IgD-negative memory B cell (primary cell): ENCODE measurements at regions not wholly inside any gene's neighbourhood (a gene's known extent, or its start where the extent isn't known, plus 50 kb on each side); places are given as distances from the start of the nearest gene placed in this dataset.
"Not testable (repeated sequence)": the region's sequence is repeated elsewhere in the genome, so short reads cannot be mapped to it uniquely, and the experiment has no call there.

Source experiments
- H3K27ac Mint-ChIP-seq, 3 donors: one replicate each; pipeline ENCODE4 v1.8.0; 2020 to 2022; ENCODE audit warnings: mild to moderate bottlenecking in 3 of 3, mixed read lengths in 3 of 3, moderate library complexity in 1 of 3
- H3K27me3 Mint-ChIP-seq: one replicate; pipeline ENCODE4 v1.8.0; 2021; ENCODE audit warnings: mixed read lengths
- H3K36me3 Mint-ChIP-seq: one replicate; pipeline ENCODE4 v1.8.0; 2020; ENCODE audit warnings: mild to moderate bottlenecking, mixed read lengths
- H3K4me1 Mint-ChIP-seq, 3 donors: one replicate each; pipeline ENCODE4 v1.8.0; 2020 to 2022; ENCODE audit warnings: mixed read lengths in 3 of 3, mild to moderate bottlenecking in 1 of 3
- H3K4me3 Mint-ChIP-seq, 4 donors: one replicate each; pipeline ENCODE4 v1.8.0; 2020 to 2022; ENCODE audit warnings: mild to moderate bottlenecking in 4 of 4, mixed read lengths in 4 of 4, moderate library complexity in 3 of 4
- H3K9me3 Mint-ChIP-seq, 3 donors: one replicate each; pipeline ENCODE4 v1.8.0; 2020 to 2021; ENCODE audit warnings: mixed read lengths in 3 of 3, mild to moderate bottlenecking in 1 of 3

DNA sequence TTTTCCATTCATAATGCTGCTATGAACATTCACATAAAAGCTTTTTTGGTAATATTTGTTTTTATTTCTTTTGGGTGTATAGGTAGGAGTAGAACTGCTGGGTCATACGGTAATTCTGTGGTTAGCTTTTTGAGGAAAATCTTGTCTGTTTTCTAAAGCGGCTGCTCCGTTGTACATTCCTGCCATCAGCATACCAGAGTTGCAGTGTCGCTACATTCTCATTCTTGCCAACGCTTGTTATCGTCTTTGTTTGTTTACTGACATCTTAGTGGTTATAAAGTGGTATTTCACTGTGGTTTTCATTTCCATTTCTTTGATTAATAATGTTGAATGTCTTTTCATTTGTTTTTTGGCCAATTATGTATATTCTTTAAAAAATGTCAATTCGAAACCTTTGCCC is 469.8 kb upstream of the ZP4 start:
- peaks cover 0 to 23% (median 5%) of the 10 kb centered on the region in 3 donors for H3K9me3 Mint-ChIP-seq
- H3K27ac Mint-ChIP-seq, result no peak overlapping the region
- H3K36me3 Mint-ChIP-seq, result no peaks in the 10 kb centered on the region
- H3K4me3 Mint-ChIP-seq, result no peak overlapping the region
- H3K27me3 Mint-ChIP-seq, result no peaks in the 10 kb centered on the region
- H3K4me1 Mint-ChIP-seq, result no peaks in the 10 kb centered on the region

DNA sequence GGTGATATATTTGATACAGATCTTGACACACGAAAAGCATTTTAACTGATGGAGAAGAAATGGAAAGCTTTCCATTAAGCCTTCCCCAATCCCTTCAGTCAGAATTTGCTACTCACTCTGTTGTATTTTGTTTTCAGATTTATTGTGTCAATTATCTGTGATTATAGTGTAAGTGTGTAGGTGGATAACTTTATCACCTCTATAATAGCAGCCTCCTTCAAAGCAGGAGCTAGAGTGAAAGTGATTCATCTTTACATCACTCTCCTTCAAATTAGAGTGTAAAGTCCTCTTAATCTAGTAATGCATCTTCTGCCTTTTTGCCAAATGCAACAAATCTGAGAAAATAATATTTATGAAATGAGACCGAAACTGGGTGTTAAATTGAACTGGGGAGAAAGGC is 459.7 kb upstream of the ZP4 start:
- H3K4me3 Mint-ChIP-seq, result no peak overlapping the region
- H3K9me3 Mint-ChIP-seq, result peaks cover 6 to 10% (median 9%) of the 10 kb centered on the region in 3 donors
- H3K27me3 Mint-ChIP-seq, result no peaks in the 10 kb centered on the region
- no peaks in the 10 kb centered on the region for H3K36me3 Mint-ChIP-seq
- H3K4me1 Mint-ChIP-seq, result no peaks in the 10 kb centered on the region
- H3K27ac Mint-ChIP-seq, result no peak overlapping the region

DNA sequence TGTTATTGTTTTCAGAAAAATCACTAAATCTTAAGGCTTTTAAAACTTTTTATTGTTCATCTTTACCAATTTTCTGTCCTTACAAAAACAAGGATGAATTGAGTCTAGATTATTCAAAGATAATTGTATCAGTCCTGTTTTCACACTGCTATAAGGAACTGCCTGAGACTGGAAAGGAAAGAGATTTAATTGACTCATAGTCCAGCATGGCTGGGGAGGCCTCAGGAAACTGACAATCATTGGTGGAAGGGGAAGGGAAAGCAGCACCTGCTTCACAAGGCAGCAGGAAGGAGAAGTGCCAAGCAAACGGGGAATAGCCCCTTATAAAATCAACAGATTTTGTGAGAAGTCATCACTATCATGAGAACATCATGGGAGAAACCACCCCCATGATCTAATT is 455.6 kb upstream of the ZP4 start:
- H3K9me3 Mint-ChIP-seq, result peaks cover 2 to 9% (median 3%) of the 10 kb centered on the region in 3 donors
- no peaks in the 10 kb centered on the region for H3K36me3 Mint-ChIP-seq
- H3K27me3 Mint-ChIP-seq, result no peaks in the 10 kb centered on the region
- H3K4me3 Mint-ChIP-seq, result no peak overlapping the region
- no peak overlapping the region for H3K27ac Mint-ChIP-seq
- H3K4me1 Mint-ChIP-seq, result no peaks in the 10 kb centered on the region

DNA sequence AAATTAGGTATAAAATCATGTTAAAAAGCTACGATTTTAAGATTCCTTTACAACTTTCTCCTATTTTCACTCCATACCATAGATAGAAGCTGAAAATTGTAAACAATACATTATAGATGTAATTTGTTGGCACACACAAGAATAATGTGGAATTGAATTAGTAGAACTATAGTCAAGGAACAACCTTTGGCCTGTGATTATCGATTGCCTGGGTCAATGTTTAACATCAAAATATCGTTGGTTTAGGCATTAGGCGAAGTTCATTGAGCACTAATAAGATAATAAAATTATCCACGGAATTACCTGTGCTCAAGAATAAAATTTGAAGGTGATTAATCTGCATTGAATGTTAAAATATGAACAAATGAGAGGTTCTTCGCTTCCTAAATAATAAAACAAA is 455.1 kb upstream of the ZP4 start:
- Mint-ChIP-seq H3K4me3 (no peak overlapping the region), H3K9me3 (peaks cover 2 to 7% (median 4%) of the 10 kb centered on the region in 3 donors), H3K4me1 (no peaks in the 10 kb centered on the region), H3K27me3 (no peaks in the 10 kb centered on the region), H3K36me3 (no peaks in the 10 kb centered on the region), H3K27ac (no peak overlapping the region)

DNA sequence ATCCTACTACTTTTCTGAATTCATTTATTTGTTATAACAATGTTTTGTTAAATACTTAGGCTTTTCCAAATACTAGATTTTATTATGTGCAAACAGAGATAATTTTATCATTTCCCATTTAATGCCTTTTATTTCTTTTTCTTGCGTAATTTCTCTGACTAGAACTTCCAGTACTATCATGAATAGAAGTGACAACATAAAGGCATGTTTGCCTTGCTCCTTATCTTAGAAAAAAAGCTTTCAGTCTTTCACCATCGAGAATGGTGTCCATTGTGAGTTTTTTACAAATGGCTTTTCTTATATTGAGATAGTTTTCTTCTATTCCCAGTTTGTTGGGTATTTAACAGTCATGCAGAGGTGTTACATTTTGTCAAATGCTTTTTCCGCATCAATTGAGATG is 453.1 kb upstream of the ZP4 start:
- H3K27ac Mint-ChIP-seq, result no peak overlapping the region
- no peaks in the 10 kb centered on the region for H3K36me3 Mint-ChIP-seq
- no peaks in the 10 kb centered on the region for H3K27me3 Mint-ChIP-seq
- H3K9me3 Mint-ChIP-seq, result peaks cover 2 to 7% (median 6%) of the 10 kb centered on the region in 3 donors
- H3K4me3 Mint-ChIP-seq, result no peak overlapping the region
- no peaks in the 10 kb centered on the region for H3K4me1 Mint-ChIP-seq

DNA sequence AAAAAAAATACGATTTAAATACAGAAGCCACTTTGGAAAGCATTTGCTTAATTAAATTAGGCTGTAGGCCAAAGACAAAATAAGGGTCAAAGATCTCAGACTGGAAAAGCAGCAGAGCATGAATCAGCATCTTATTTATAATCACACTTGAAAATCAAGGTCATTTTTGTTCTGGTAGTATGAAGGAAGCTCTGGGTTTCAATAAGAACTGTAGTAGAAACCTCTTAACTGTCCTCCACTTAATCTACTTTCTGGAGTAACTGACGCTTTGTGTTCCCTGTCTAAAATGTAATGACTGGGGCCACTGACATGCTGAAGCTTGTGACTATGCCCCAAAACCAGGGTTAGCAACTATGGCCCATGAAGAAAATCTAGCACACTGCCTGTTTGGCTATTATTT is 450.7 kb upstream of the ZP4 start:
- peaks cover 2 to 14% (median 4%) of the 10 kb centered on the region in 3 donors for H3K9me3 Mint-ChIP-seq
- H3K27me3 Mint-ChIP-seq, result no peaks in the 10 kb centered on the region

DNA sequence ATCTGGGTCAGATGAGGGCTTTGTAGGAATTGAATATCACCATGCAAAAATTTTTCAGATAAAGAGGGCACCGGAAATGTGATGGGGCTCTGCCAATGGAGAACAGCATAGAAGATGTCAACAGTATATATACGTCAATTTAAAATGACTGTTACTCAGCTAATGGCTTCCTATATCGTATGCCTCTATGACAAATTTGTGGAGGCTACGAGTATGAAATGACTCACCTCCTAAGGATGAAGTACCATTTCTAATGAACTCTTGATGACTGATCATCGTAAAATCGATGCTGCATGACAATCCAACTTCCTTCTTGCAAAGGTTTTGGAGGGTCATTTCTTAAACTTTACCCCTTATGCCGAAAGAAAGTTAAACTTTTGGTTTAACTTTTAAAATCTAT is 450.3 kb upstream of the ZP4 start:
- peaks cover 0 to 1% (median 0%) of the 10 kb centered on the region in 3 donors for H3K4me1 Mint-ChIP-seq
- H3K27ac Mint-ChIP-seq, result no peak overlapping the region
- peaks cover 1 to 14% (median 2%) of the 10 kb centered on the region in 3 donors for H3K9me3 Mint-ChIP-seq
- H3K4me3 Mint-ChIP-seq, result no peak overlapping the region
- no peaks in the 10 kb centered on the region for H3K36me3 Mint-ChIP-seq
- H3K27me3 Mint-ChIP-seq, result no peaks in the 10 kb centered on the region

More for the DNA sequence above, 450.7 kb upstream of the ZP4 start:
- no peak overlapping the region for H3K4me3 Mint-ChIP-seq
- H3K27ac Mint-ChIP-seq, result no peak overlapping the region
- H3K4me1 Mint-ChIP-seq, result peaks cover 0 to 1% (median 0%) of the 10 kb centered on the region in 3 donors
- H3K36me3 Mint-ChIP-seq, result no peaks in the 10 kb centered on the region

DNA sequence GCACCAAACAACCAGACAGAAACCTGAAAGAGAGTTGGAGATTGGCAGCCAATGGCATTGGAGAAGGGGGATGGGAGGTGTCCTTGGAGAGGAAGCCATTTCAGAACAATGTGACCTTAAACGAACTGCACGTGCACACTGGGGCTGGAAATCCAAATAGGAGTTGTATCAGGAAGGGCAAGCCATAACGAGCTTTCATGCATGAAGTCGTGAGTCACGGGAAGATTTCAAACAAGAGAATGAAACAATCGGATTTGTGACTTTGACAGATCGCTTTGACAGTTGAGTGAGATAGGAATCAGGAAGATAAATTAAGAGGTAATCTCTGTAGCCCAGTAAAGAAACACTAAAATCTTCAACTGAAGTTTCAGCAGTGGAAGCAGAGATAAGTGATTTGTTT is 445.8 kb upstream of the ZP4 start:
- H3K4me3 Mint-ChIP-seq, result no peak overlapping the region
- H3K9me3 Mint-ChIP-seq, result peaks cover 0 to 19% (median 4%) of the 10 kb centered on the region in 3 donors
- H3K27ac Mint-ChIP-seq, result no peak overlapping the region
- H3K36me3 Mint-ChIP-seq, result no peaks in the 10 kb centered on the region
- H3K27me3 Mint-ChIP-seq, result no peaks in the 10 kb centered on the region
- H3K4me1 Mint-ChIP-seq, result peaks cover 0 to 1% (median 0%) of the 10 kb centered on the region in 3 donors

DNA sequence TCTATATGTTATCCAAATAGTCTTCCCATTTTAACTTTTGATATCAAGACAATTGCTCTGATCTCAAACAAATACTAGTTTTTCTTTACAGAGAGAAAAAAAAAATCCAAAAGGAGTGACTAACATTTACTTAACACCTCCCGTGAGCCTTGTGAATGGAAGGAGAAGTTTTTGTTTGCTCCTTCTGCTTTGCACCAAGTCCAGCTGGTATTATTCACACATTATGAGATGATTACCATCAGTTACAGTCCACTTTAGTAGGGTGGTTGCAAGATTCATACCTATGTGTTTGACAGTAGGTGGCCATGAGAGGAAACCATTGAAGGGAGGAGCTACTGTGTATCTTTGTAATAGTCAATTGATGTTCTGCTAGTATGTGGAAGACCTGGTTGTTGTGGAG is 443.4 kb upstream of the ZP4 start:
- no peak overlapping the region for H3K4me3 Mint-ChIP-seq
- no peak overlapping the region for H3K27ac Mint-ChIP-seq
- peaks cover 3 to 13% (median 4%) of the 10 kb centered on the region in 3 donors for H3K9me3 Mint-ChIP-seq
- peaks cover 0 to 3% (median 0%) of the 10 kb centered on the region in 3 donors for H3K4me1 Mint-ChIP-seq
- no peaks in the 10 kb centered on the region for H3K27me3 Mint-ChIP-seq
- no peaks in the 10 kb centered on the region for H3K36me3 Mint-ChIP-seq

DNA sequence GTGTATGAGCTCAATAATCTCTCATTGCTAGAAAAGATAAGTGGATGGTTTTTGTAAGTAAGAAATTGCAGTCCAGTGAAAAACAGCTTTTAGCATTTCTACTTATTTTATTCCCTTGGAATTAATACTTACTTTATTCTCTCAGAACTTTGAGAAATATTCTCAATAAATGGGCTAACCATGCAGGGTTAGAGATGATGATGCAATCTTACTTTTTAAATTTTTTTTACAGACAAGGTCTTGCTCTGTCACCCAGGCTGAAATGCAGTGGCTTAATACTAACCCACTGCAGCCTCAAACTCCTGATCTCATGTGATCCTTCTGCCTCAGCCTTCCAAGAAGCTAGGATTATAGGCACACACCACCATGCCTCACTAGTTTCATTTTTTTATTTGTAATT is 440.8 kb upstream of the ZP4 start:
- Mint-ChIP-seq H3K4me3 (no peak overlapping the region), H3K9me3 (peaks cover 3 to 5% (median 4%) of the 10 kb centered on the region in 3 donors)

DNA sequence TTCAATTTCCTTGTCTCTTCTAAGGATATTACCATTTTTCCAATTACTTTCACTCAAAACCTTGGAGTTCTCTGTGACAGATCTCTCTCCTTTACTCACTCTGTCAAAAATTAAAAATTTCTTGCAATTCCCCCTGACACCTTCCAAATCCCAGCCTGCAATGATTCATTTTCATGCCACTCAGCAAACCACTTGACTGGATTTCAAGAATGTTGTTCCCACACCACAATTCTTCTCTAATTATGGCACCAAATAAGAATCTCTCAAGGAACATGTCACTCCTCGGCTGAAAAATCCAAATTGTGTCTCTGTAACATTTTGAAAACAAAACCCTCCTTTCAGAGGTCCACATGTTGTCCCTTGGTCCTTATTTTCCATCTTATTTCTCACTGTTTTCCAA is 438.9 kb upstream of the ZP4 start:
- Mint-ChIP-seq H3K27ac (no peak overlapping the region), H3K27me3 (no peaks in the 10 kb centered on the region), H3K9me3 (peaks cover 2 to 10% (median 5%) of the 10 kb centered on the region in 3 donors), H3K4me3 (no peak overlapping the region), H3K4me1 (peaks cover 0 to 2% (median 0%) of the 10 kb centered on the region in 3 donors), H3K36me3 (no peaks in the 10 kb centered on the region)

More for the DNA sequence above, 440.8 kb upstream of the ZP4 start:
- Mint-ChIP-seq H3K4me1 (peaks cover 0 to 2% (median 0%) of the 10 kb centered on the region in 3 donors), H3K27me3 (no peaks in the 10 kb centered on the region), H3K27ac (no peak overlapping the region), H3K36me3 (no peaks in the 10 kb centered on the region)

DNA sequence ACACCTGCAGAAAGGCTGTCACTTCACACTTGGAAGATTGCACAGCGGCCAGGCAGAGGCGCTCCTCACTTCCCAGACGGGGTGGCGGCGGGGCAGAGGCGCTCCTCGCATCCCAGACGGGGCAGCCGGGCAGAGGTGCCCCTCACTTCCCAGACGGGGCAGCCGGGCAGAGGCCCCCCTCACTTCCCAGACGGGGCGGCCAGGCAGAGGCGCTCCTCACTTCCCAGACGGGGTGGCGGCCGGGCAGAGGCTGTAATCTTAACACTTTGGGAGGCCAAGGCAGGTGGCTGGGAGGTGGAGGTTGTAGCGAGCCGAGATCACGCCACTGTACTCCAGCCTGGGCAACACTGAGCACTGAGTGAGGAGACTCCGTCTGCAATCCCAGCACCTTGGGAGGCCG is 436.3 kb upstream of the ZP4 start:
- H3K4me1 Mint-ChIP-seq, H3K27me3 Mint-ChIP-seq, H3K27ac Mint-ChIP-seq, H3K4me3 Mint-ChIP-seq, H3K36me3 Mint-ChIP-seq: not testable (repeated sequence)
- H3K9me3 Mint-ChIP-seq, result peaks cover 3 to 14% (median 7%) of the 10 kb centered on the region in 3 donors

DNA sequence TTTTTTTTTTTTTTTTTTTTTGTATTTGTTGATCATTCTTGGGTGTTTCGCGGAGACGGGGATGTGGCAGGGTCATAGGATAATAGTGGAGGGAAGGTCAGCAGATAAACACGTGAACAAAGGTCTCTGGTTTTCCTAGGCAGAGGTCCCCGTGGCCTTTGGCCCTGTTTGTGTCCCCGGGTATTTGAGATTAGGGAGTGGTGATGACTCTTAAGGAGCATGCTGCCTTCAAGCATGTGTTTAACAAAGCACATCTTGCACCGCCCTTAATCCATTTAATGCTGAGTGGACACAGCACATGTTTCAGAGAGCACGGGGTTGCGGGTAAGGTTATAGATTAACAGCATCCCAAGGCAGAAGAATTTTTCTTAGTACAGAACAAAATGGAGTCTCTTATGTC is 435.8 kb upstream of the ZP4 start:
- H3K27ac Mint-ChIP-seq, H3K4me1 Mint-ChIP-seq, H3K4me3 Mint-ChIP-seq, H3K27me3 Mint-ChIP-seq, H3K36me3 Mint-ChIP-seq: not testable (repeated sequence)
- peaks cover 3 to 14% (median 7%) of the 10 kb centered on the region in 3 donors for H3K9me3 Mint-ChIP-seq

DNA sequence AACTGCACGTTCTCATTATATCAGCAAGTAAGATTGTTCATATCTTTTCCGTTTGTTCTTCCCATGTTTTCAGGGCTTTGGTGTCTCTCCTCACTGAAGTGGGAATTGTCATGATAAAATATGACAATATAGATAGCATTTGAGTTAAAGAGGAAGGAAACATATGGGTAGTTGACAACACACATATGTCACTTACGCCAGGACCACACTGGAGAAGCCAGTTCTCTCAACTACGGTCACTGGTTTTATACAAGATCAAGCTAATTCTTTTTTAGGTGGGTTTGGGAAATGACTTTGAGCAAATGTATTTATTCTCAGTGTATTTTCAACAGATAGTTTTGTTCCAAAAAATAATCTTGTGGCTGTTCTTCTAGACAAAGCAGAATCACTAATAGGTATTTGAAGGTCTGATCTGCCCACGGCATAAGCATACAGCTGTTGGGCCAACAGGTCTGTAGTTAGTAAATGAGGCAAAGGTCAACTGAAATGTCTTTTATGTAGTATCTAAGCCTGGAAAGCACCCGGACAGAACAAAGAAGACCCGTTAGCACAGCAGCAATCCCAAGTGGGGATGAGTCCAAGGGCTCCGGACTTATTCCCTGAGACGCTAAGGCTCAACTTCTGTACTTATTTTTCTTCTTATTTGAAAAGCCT is 433.6 kb upstream of the ZP4 start:
- no peaks in the 10 kb centered on the region for H3K27me3 Mint-ChIP-seq
- H3K36me3 Mint-ChIP-seq, result no peaks in the 10 kb centered on the region
- no peak overlapping the region for H3K27ac Mint-ChIP-seq
- H3K4me3 Mint-ChIP-seq, result no peak overlapping the region
- H3K4me1 Mint-ChIP-seq, result no peaks in the 10 kb centered on the region
- peaks cover 3 to 14% (median 5%) of the 10 kb centered on the region in 3 donors for H3K9me3 Mint-ChIP-seq

DNA sequence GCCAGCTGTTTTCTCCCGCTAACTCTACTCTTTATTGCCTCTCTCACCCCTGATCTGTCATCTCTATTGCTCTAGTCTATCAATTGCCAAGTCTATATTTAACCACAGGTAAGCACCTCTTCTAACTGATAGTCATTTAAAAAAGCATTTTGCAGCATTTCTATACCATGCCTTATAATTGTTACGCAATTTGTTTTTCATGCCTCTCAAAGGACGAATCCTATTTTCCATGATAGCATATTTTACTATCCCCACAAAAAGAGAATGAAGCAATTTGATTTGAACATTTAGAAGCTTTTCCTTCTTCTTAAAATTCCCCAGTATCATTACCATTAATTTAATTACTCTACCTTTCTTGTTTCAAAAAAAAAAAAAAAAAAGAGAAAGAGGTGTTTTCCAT is 432.8 kb upstream of the ZP4 start:
- Mint-ChIP-seq H3K9me3 (peaks cover 5 to 14% (median 5%) of the 10 kb centered on the region in 3 donors), H3K4me1 (no peaks in the 10 kb centered on the region), H3K4me3 (no peak overlapping the region), H3K36me3 (no peaks in the 10 kb centered on the region), H3K27ac (no peak overlapping the region), H3K27me3 (no peaks in the 10 kb centered on the region)

DNA sequence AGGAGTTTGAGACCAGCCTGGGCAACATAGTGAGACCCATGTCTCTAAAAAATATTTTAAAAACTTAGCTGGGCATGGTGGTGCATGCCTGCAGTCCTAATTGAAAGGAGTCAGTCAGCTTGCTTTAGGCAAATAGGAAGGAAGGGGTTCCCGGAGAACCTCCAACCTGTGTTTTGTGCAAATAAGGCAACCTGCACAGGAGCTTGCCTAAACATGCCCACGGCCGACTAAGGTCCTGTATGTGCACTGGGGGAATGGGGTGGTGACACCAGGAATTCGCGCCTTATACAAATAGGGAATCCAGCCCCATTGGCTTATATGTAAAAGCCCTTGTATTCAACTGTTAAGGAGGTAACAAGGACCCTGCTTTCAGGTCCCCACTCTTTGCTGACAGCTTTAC is 429.2 kb upstream of the ZP4 start:
- no peaks in the 10 kb centered on the region for H3K27me3 Mint-ChIP-seq
- no peaks in the 10 kb centered on the region for H3K4me1 Mint-ChIP-seq
- H3K27ac Mint-ChIP-seq, result no peak overlapping the region
- H3K9me3 Mint-ChIP-seq, result peaks cover 5 to 7% (median 6%) of the 10 kb centered on the region in 3 donors
- no peak overlapping the region for H3K4me3 Mint-ChIP-seq
- no peaks in the 10 kb centered on the region for H3K36me3 Mint-ChIP-seq
